ES-I3 (cell line): ENCODE measurements at regions not wholly inside any gene's neighbourhood (a gene's known extent, or its start where the extent isn't known, plus 50 kb on each side); places are given as distances from the start of the nearest gene placed in this dataset.
"Not testable (repeated sequence)": the region's sequence is repeated elsewhere in the genome, so short reads cannot be mapped to it uniquely, and the experiment has no call there.

Source experiments
- H3K36me3 ChIP-seq: 2 replicates; pipeline ENCODE4 v1.6.1; 2013; ENCODE audit warnings: mild to moderate bottlenecking, low read length, control low read depth, moderate library complexity; ENCODE audit not compliant: insufficient read depth
- H3K4me1 ChIP-seq: 2 replicates; pipeline ENCODE4 v1.6.1; 2013; ENCODE audit warnings: mild to moderate bottlenecking, control low read depth, low read length; ENCODE audit not compliant: insufficient read depth
- H3K9ac ChIP-seq: 2 replicates; pipeline ENCODE4 v1.6.1; 2013; ENCODE audit warnings: low read depth, mild to moderate bottlenecking, low read length, moderate library complexity
- H3K9me3 ChIP-seq: 2 replicates; pipeline ENCODE4 v1.6.1; 2013; ENCODE audit warnings: mild to moderate bottlenecking, low read length, moderate library complexity; ENCODE audit not compliant: control insufficient read depth, insufficient read depth

DNA sequence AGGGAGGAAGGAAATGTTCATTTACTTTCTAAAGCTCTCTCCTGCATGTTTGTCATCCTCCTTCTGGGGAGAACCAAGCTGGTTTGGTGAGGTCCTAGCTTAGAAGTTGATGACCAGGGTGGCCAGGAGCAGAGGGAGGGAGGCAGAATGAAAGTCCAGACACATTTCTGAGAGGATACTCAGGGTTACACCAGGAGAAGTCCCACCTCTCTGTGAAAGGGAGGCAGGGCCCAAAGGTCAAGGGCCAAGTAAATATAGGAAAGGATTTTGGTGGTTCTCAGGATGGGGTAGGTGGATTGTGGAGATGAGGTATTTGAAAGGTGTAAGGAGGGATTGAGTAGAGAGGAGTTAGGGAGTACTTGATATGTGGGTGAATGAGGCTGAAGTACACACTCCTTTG is 58.0 kb upstream of the FBXO11 start:
- no peaks in the 10 kb centered on the region for H3K4me1 ChIP-seq
- no peak overlapping the region for H3K9ac ChIP-seq
- no peaks in the 10 kb centered on the region for H3K9me3 ChIP-seq
- no peaks in the 10 kb centered on the region for H3K36me3 ChIP-seq

DNA sequence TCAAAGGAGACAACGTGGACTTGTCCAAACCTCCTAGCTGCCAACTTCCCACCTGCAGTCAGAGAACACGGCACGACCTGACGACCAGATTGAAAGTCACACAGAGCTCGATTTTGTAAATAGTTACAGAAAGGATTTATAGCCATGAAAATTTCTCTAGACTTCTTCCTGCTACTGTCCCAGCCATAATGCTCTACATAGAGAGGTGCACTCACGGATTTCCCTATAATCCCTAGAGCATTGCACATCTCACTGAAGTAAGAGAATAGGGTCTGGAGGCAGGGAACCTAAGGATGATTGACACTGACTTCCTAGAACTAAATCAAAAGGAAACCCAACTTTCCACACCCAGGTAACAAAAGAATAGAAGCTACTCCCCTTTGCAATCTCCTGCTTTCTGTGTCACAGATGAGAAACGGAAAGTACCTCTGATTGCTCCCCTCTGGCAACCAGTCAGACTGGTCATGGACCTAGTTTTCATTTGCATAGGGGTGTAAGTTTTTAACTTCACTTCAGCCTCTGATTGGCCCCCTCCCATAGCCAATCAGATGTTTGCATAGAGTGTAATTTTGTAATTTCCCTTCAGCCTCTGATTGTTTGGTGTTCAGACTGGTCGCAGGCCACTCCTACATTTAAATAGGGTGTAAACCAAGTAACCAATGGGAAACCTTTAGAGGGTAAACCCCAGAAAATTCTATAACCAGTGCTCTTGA is 58.6 kb upstream of the FBXO11 start:
- Histone ChIP-seq H3K36me3 (no peaks in the 10 kb centered on the region), H3K4me1 (no peaks in the 10 kb centered on the region), H3K9ac (no peak overlapping the region), H3K9me3 (no peaks in the 10 kb centered on the region)

DNA sequence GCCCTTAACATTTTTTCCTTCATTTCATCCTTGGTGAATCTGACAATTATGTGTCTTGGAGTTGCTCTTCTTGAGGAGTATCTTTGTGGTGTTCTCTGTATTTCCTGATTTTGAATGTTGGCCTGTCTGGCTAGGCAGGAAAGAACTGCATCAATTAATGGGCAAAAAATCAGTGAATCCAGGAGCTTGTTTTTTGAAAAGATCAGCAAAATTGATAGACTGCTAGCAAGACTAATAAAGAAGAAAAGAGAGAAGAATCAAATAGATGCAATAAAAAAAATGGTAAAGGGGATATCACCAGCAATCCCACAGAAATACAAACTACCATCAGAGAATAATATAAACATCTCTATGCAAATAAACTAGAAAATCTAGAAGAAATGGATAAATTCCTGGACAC is 70.4 kb upstream of the FBXO11 start:
- H3K4me1 ChIP-seq, H3K36me3 ChIP-seq, H3K9me3 ChIP-seq, H3K9ac ChIP-seq: not testable (repeated sequence)

GRCh38 chr2:47984041-47984440 is 77.7 kb upstream of the FBXO11 start:
- no peaks in the 10 kb centered on the region for H3K9me3 ChIP-seq
- no peak overlapping the region for H3K9ac ChIP-seq
- H3K4me1 ChIP-seq, result no peaks in the 10 kb centered on the region
- no peaks in the 10 kb centered on the region for H3K36me3 ChIP-seq

DNA sequence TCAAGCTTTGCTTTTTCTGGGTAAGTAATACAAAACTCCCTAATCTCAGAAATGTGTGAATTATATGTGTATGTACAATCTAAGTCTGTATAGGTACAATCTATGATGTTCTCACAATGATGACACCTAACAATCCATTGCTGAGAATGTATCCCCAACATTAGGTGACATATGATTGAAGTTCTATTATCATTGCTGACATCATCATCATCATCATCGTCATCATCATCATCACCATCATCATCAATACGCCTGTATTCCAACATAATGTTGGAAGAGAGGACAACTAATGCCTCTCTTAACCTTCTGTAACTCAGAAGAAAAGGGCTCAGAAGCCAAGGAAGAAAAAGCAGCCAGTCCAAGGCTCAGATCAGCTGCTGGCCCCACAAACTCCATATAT is 84.2 kb upstream of the FBXO11 start:
- no peak overlapping the region for H3K9ac ChIP-seq
- no peaks in the 10 kb centered on the region for H3K36me3 ChIP-seq
- no peaks in the 10 kb centered on the region for H3K4me1 ChIP-seq
- H3K9me3 ChIP-seq, result no peaks in the 10 kb centered on the region

DNA sequence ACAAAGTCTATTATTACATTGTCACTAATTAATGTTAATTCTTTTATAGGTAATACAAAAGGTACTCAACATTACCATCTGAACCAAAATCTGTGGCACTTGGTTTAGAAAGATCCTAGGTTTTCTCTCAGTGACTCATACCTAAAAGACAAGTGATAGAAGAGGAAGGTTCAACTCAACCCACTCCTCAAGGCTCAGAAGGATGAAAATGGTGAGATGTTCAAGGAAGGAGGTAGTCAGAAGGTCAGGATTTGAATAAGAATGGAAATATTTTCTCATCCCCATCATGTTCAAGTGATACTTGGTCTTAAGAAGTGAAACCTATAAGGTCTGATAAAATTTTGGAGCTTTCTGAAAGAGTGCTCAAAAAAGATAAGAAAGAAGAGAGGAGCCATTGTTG is 86.4 kb upstream of the FBXO11 start:
- no peaks in the 10 kb centered on the region for H3K4me1 ChIP-seq
- H3K36me3 ChIP-seq, result no peaks in the 10 kb centered on the region
- no peak overlapping the region for H3K9ac ChIP-seq
- no peaks in the 10 kb centered on the region for H3K9me3 ChIP-seq

- H3K9ac ChIP-seq, result no peak overlapping the region
- H3K9me3 ChIP-seq, result no peaks in the 10 kb centered on the region
- no peaks in the 10 kb centered on the region for H3K4me1 ChIP-seq
- no peaks in the 10 kb centered on the region for H3K36me3 ChIP-seq
Observed at GRCh38 chr2:47996808-47997207, 90.5 kb upstream of the FBXO11 start.

GRCh38 chr2:47999512-47999911 is 93.2 kb upstream of the FBXO11 start:
- Histone ChIP-seq H3K9me3 (no peaks in the 10 kb centered on the region), H3K36me3 (no peaks in the 10 kb centered on the region), H3K9ac (no peak overlapping the region), H3K4me1 (no peaks in the 10 kb centered on the region)

- Histone ChIP-seq H3K36me3 (no peaks in the 10 kb centered on the region), H3K9me3 (no peaks in the 10 kb centered on the region), H3K4me1 (no peaks in the 10 kb centered on the region), H3K9ac (no peak overlapping the region)
Observed at GRCh38 chr2:48001498-48001897, 95.2 kb upstream of the FBXO11 start.

DNA sequence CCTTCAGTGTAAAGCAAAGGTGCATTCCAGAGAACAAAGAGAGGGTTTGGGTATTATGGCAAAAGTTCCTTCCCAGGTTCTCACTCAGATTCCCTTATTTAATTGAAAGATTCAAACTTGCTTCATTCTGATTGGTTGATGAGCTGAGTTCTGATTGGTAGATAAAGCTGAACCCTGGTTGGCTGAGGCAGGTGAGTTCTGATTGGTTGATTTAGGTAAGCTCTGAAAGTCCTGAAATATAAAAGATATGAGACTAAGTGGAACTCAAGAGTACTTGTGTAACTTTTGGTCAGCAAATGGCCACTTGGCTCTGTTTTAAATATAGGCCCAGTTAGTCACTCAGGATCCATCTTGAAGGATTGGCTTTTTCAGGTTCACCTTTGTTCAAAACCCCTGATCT is 99.8 kb upstream of the FBXO11 start:
- Histone ChIP-seq H3K4me1 (no peaks in the 10 kb centered on the region), H3K9me3 (no peaks in the 10 kb centered on the region), H3K9ac (no peak overlapping the region), H3K36me3 (no peaks in the 10 kb centered on the region)

DNA sequence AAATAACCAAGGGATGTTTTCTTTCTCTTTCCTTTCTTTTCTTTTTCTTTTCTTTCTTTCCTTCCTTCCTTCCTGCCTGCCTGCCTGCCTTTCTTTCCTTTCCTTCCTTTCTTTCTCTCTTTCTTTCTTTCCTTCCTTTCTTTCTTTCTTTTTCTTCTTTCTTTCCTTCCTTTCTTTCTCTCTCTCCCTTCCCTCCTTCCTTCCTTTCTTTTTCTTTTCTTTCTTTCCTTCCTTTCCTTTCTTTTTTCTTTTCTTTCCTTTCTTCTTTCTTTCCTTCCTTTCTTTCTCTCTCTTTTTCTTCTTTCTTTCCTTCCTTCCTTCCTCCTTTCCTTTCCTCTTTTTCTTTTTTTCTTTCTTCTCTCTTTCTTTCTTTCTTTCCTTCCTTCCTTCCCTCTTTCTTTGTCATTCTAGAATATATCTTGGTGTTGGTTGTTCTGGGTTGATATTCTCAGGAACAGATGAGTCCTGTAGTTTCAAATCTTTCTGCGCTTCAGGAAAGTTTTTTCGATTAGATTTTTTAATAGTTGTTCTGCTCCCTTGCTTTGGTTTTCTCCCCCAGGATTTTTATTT is 101.5 kb upstream of the FBXO11 start:
- Histone ChIP-seq H3K36me3 (no peaks in the 10 kb centered on the region), H3K9me3 (no peaks in the 10 kb centered on the region), H3K4me1 (no peaks in the 10 kb centered on the region), H3K9ac (no peak overlapping the region)

- Histone ChIP-seq H3K9me3 (no peaks in the 10 kb centered on the region), H3K4me1 (no peaks in the 10 kb centered on the region), H3K36me3 (no peaks in the 10 kb centered on the region), H3K9ac (no peak overlapping the region)
Observed at GRCh38 chr2:48009256-48009655, 103.0 kb upstream of the FBXO11 start.

DNA sequence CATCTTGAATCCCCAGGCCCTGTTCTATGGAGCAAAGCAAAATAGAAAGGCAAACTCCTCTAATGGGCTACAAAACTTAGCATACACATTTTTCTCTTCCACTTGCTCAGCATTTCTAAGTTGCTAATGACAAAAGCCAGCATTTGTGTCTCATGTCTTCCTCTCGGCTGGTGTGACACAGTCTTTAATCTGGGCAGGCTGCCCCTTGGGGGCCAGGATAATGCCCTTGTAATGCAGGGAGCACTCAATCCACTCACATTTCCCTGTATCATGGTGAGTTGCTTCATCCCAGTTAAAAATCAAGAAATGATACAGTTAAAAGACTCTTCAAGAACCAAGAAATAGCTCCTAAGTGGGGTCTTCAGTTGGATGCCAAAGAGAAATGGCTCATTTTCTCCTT is 109.1 kb upstream of the FBXO11 start:
- no peaks in the 10 kb centered on the region for H3K4me1 ChIP-seq
- no peaks in the 10 kb centered on the region for H3K36me3 ChIP-seq
- no peaks in the 10 kb centered on the region for H3K9me3 ChIP-seq
- no peak overlapping the region for H3K9ac ChIP-seq

- H3K9ac ChIP-seq, result no peak overlapping the region
- no peaks in the 10 kb centered on the region for H3K4me1 ChIP-seq
- H3K36me3 ChIP-seq, result no peaks in the 10 kb centered on the region
- no peaks in the 10 kb centered on the region for H3K9me3 ChIP-seq
Observed at GRCh38 chr2:48016225-48017019, 110.1 kb upstream of the FBXO11 start.

DNA sequence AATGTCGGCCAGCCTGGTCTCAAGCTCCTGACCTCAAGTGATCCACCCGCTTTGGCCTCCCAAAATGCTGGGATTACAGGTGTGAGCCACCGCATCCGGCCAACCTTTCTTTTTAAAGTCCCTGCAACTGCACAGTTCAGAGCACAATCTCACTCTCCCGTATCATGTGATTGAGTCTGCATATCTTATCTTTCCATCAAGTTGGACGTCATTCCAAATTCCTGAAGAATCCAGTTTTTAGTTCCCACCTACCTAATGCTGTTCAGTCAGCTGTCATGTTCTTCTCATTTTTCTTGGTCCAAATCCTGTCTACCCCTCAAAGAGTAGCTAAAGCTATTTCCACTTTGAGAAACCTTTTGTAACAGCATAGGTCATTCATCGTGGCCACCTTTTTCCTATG is 110.8 kb upstream of the FBXO11 start:
- Histone ChIP-seq H3K9ac (no peak overlapping the region), H3K4me1 (no peaks in the 10 kb centered on the region), H3K36me3 (no peaks in the 10 kb centered on the region), H3K9me3 (no peaks in the 10 kb centered on the region)
